Astrocyte of the cerebellum (primary cell): ENCODE measurements at regions not wholly inside any gene's neighbourhood (a gene's known extent, or its start where the extent isn't known, plus 50 kb on each side); places are given as distances from the start of the nearest gene placed in this dataset.
"Not testable (repeated sequence)": the region's sequence is repeated elsewhere in the genome, so short reads cannot be mapped to it uniquely, and the experiment has no call there.

Source experiments
- DNase-seq: peaks from one replicate; pipeline ENCODE4 v3.0.0-alpha.2; 2011; ENCODE audit warnings: low read depth
- H3K4me3 ChIP-seq: 2 replicates; pipeline ENCODE4 v1.5.1; 2011; ENCODE audit warnings: mild to moderate bottlenecking, low read depth, low read length, moderate library complexity
- CTCF ChIP-seq: IDR thresholded peaks from 2 replicates; pipeline ENCODE4 v1.5.1; 2012; ENCODE audit warnings: low read length, low read depth, moderate library complexity, mild to moderate bottlenecking; ENCODE audit errors: missing control alignments
- in situ Hi-C: cut with HindIII; loops from 2 replicates; pipeline ENCODE4 v1.10.0; 2017; ENCODE audit warnings: low sequenced_read_pairs

- DNase-seq, result no peak
- in situ Hi-C loops, result loop anchor here (5.0 kb wide), 1 partner anchor 79 kb away; no protein-coding TSS in a partner anchor
- no peak overlapping the region for H3K4me3 ChIP-seq
- TF ChIP-seq CTCF, result no peak
Observed at GRCh38 chr9:89943309-89943708, 338.5 kb downstream of the GADD45G start.

- DNase-seq, result no peak
- in situ Hi-C loops, result loop anchor here (5.0 kb wide), 1 partner anchor 79 kb away; no protein-coding TSS in a partner anchor
- no peak overlapping the region for H3K4me3 ChIP-seq
- TF ChIP-seq CTCF, result no peak
Observed at GRCh38 chr9:89943728-89944127, 338.9 kb downstream of the GADD45G start.

- TF ChIP-seq CTCF, result peak; percentile 29
- DNase-seq, result no peak
- H3K4me3 ChIP-seq, result no peak overlapping the region
- in situ Hi-C loops, result no loop called here
Observed at GRCh38 chr9:89945133-89945532, 340.3 kb downstream of the GADD45G start.

GRCh38 chr9:89946741-89947140, 341.9 kb downstream of the GADD45G start:
- no peak overlapping the region for H3K4me3 ChIP-seq
- in situ Hi-C loops, result no loop called here
- no peak for DNase-seq
- no peak for TF ChIP-seq CTCF

GRCh38 chr9:89949111-89949510, 344.3 kb downstream of the GADD45G start:
- no peak overlapping the region for H3K4me3 ChIP-seq
- no peak for TF ChIP-seq CTCF
- DNase-seq, result no peak
- in situ Hi-C loops, result no loop called here

GRCh38 chr9:89951675-89952074, 346.9 kb downstream of the GADD45G start:
- no peak overlapping the region for H3K4me3 ChIP-seq
- no peak for TF ChIP-seq CTCF
- in situ Hi-C loops, result no loop called here
- no peak for DNase-seq

- no peak for TF ChIP-seq CTCF
- in situ Hi-C loops, result no loop called here
- no peak for DNase-seq
- no peak overlapping the region for H3K4me3 ChIP-seq
Observed at GRCh38 chr9:89952401-89952800, 347.6 kb downstream of the GADD45G start.

- H3K4me3 ChIP-seq, DNase-seq, in situ Hi-C loops: not testable (repeated sequence)
Observed at GRCh38 chr9:89953263-89953662, 348.5 kb downstream of the GADD45G start.
